ENCODE measurements at regions not wholly inside any gene's neighbourhood (a gene's known extent, or its start where the extent isn't known, plus 50 kb on each side); places are given as distances from the start of the nearest gene placed in this dataset.

- H3K27me3 ChIP-seq (ENCODE audit: insufficient read depth, low read length) = no peaks in the 10 kb centered on the region; the same call in 1 of the 2 replicates
- no peaks in the 10 kb centered on the region for H3K36me3 ChIP-seq (ENCODE audit: insufficient read depth, low read length)
- H3K27ac ChIP-seq (ENCODE audit: low read depth, low read length) = no peak overlapping the region
- no peaks in the 10 kb centered on the region for H3K79me2 ChIP-seq (ENCODE audit: control insufficient read depth, insufficient read depth, low read length, unreplicated experiment)
- no peak overlapping the region for H3K4me3 ChIP-seq (ENCODE audit: low read depth, low read length)
- H3K4me1 ChIP-seq (ENCODE audit: control insufficient read depth, insufficient read depth, low read length, unreplicated experiment) = no peaks in the 10 kb centered on the region
- H2AFZ ChIP-seq (ENCODE audit: low read length, unreplicated experiment) = no peak overlapping the region
Measured at GRCh38 chr5:1946122-1946677, 63.5 kb upstream of the IRX4 start.

- no peak overlapping the region for H3K4me3 ChIP-seq (ENCODE audit: low read depth, low read length)
- H2AFZ ChIP-seq (ENCODE audit: low read length, unreplicated experiment) = no peak overlapping the region
- no peaks in the 10 kb centered on the region for H3K36me3 ChIP-seq (ENCODE audit: insufficient read depth, low read length)
- no peaks in the 10 kb centered on the region for H3K4me1 ChIP-seq (ENCODE audit: control insufficient read depth, insufficient read depth, low read length, unreplicated experiment)
- no peaks in the 10 kb centered on the region; the same call in 1 of the 2 replicates for H3K27me3 ChIP-seq (ENCODE audit: insufficient read depth, low read length)
- no peak overlapping the region for H3K27ac ChIP-seq (ENCODE audit: low read depth, low read length)
- H3K79me2 ChIP-seq (ENCODE audit: control insufficient read depth, insufficient read depth, low read length, unreplicated experiment) = no peaks in the 10 kb centered on the region
Measured at GRCh38 chr5:1945606-1946005, 62.9 kb upstream of the IRX4 start.

GRCh38 chr5:1944408-1944807 is 61.7 kb upstream of the IRX4 start:
- no peak overlapping the region for H2AFZ ChIP-seq (ENCODE audit: low read length, unreplicated experiment)

GRCh38 chr5:1943481-1943880 is 60.8 kb upstream of the IRX4 start:
- Histone ChIP-seq H3K4me3 (ENCODE audit: low read depth, low read length) (no peak overlapping the region), H3K79me2 (ENCODE audit: control insufficient read depth, insufficient read depth, low read length, unreplicated experiment) (no peaks in the 10 kb centered on the region), H3K27me3 (ENCODE audit: insufficient read depth, low read length) (no peaks in the 10 kb centered on the region; the same call in 1 of the 2 replicates), H3K4me1 (ENCODE audit: control insufficient read depth, insufficient read depth, low read length, unreplicated experiment) (no peaks in the 10 kb centered on the region), H3K36me3 (ENCODE audit: insufficient read depth, low read length) (no peaks in the 10 kb centered on the region), H3K27ac (ENCODE audit: low read depth, low read length) (no peak overlapping the region), H2AFZ (ENCODE audit: low read length, unreplicated experiment) (no peak overlapping the region)

More at GRCh38 chr5:1944408-1944807, 61.7 kb upstream of the IRX4 start:
- Histone ChIP-seq H3K27ac (ENCODE audit: low read depth, low read length) (no peak overlapping the region), H3K4me1 (ENCODE audit: control insufficient read depth, insufficient read depth, low read length, unreplicated experiment) (no peaks in the 10 kb centered on the region), H3K4me3 (ENCODE audit: low read depth, low read length) (no peak overlapping the region), H3K79me2 (ENCODE audit: control insufficient read depth, insufficient read depth, low read length, unreplicated experiment) (no peaks in the 10 kb centered on the region), H3K27me3 (ENCODE audit: insufficient read depth, low read length) (no peaks in the 10 kb centered on the region; the same call in 1 of the 2 replicates), H3K36me3 (ENCODE audit: insufficient read depth, low read length) (no peaks in the 10 kb centered on the region)

- Histone ChIP-seq H3K27ac (ENCODE audit: low read depth, low read length) (no peak overlapping the region), H3K4me1 (ENCODE audit: control insufficient read depth, insufficient read depth, low read length, unreplicated experiment) (no peaks in the 10 kb centered on the region), H2AFZ (ENCODE audit: low read length, unreplicated experiment) (no peak overlapping the region), H3K4me3 (ENCODE audit: low read depth, low read length) (no peak overlapping the region), H3K79me2 (ENCODE audit: control insufficient read depth, insufficient read depth, low read length, unreplicated experiment) (no peaks in the 10 kb centered on the region), H3K27me3 (ENCODE audit: insufficient read depth, low read length) (no peaks in the 10 kb centered on the region; the same call in 1 of the 2 replicates), H3K36me3 (ENCODE audit: insufficient read depth, low read length) (no peaks in the 10 kb centered on the region)
Measured at GRCh38 chr5:1942630-1943029, 59.9 kb upstream of the IRX4 start.

GRCh38 chr5:1942158-1942557 is 59.4 kb upstream of the IRX4 start:
- Histone ChIP-seq H3K27me3 (ENCODE audit: insufficient read depth, low read length) (no peaks in the 10 kb centered on the region; the same call in 1 of the 2 replicates), H3K4me1 (ENCODE audit: control insufficient read depth, insufficient read depth, low read length, unreplicated experiment) (no peaks in the 10 kb centered on the region), H2AFZ (ENCODE audit: low read length, unreplicated experiment) (no peak overlapping the region), H3K36me3 (ENCODE audit: insufficient read depth, low read length) (no peaks in the 10 kb centered on the region), H3K79me2 (ENCODE audit: control insufficient read depth, insufficient read depth, low read length, unreplicated experiment) (no peaks in the 10 kb centered on the region), H3K4me3 (ENCODE audit: low read depth, low read length) (no peak overlapping the region), H3K27ac (ENCODE audit: low read depth, low read length) (no peak overlapping the region)

- Histone ChIP-seq H2AFZ (ENCODE audit: low read length, unreplicated experiment) (no peak overlapping the region), H3K79me2 (ENCODE audit: control insufficient read depth, insufficient read depth, low read length, unreplicated experiment) (no peaks in the 10 kb centered on the region), H3K4me1 (ENCODE audit: control insufficient read depth, insufficient read depth, low read length, unreplicated experiment) (no peaks in the 10 kb centered on the region), H3K36me3 (ENCODE audit: insufficient read depth, low read length) (no peaks in the 10 kb centered on the region), H3K4me3 (ENCODE audit: low read depth, low read length) (no peak overlapping the region), H3K27me3 (ENCODE audit: insufficient read depth, low read length) (no peaks in the 10 kb centered on the region; the same call in 1 of the 2 replicates), H3K27ac (ENCODE audit: low read depth, low read length) (no peak overlapping the region)
Measured at GRCh38 chr5:1939256-1939655, 56.5 kb upstream of the IRX4 start.

GRCh38 chr5:1938310-1939000 is 55.7 kb upstream of the IRX4 start:
- no peaks in the 10 kb centered on the region for H3K79me2 ChIP-seq (ENCODE audit: control insufficient read depth, insufficient read depth, low read length, unreplicated experiment)

GRCh38 chr5:1937590-1937989 is 54.9 kb upstream of the IRX4 start:
- Histone ChIP-seq H2AFZ (ENCODE audit: low read length, unreplicated experiment) (no peak overlapping the region), H3K79me2 (ENCODE audit: control insufficient read depth, insufficient read depth, low read length, unreplicated experiment) (no peaks in the 10 kb centered on the region), H3K27ac (ENCODE audit: low read depth, low read length) (no peak overlapping the region), H3K4me3 (ENCODE audit: low read depth, low read length) (no peak overlapping the region), H3K27me3 (ENCODE audit: insufficient read depth, low read length) (peaks cover 7% of the 10 kb centered on the region), H3K4me1 (ENCODE audit: control insufficient read depth, insufficient read depth, low read length, unreplicated experiment) (no peaks in the 10 kb centered on the region), H3K36me3 (ENCODE audit: insufficient read depth, low read length) (no peaks in the 10 kb centered on the region)

More at GRCh38 chr5:1938310-1939000, 55.7 kb upstream of the IRX4 start:
- Histone ChIP-seq H3K27me3 (ENCODE audit: insufficient read depth, low read length) (peaks cover 1% of the 10 kb centered on the region; the same call in 1 of the 2 replicates), H3K36me3 (ENCODE audit: insufficient read depth, low read length) (no peaks in the 10 kb centered on the region), H2AFZ (ENCODE audit: low read length, unreplicated experiment) (no peak overlapping the region), H3K27ac (ENCODE audit: low read depth, low read length) (no peak overlapping the region), H3K4me1 (ENCODE audit: control insufficient read depth, insufficient read depth, low read length, unreplicated experiment) (no peaks in the 10 kb centered on the region), H3K4me3 (ENCODE audit: low read depth, low read length) (no peak overlapping the region)

GRCh38 chr5:1936901-1937300 is 54.2 kb upstream of the IRX4 start:
- Histone ChIP-seq H3K4me3 (ENCODE audit: low read depth, low read length) (no peak overlapping the region), H3K36me3 (ENCODE audit: insufficient read depth, low read length) (no peaks in the 10 kb centered on the region), H3K27me3 (ENCODE audit: insufficient read depth, low read length) (peaks cover 14% of the 10 kb centered on the region), H3K4me1 (ENCODE audit: control insufficient read depth, insufficient read depth, low read length, unreplicated experiment) (no peaks in the 10 kb centered on the region), H3K27ac (ENCODE audit: low read depth, low read length) (no peak overlapping the region), H3K79me2 (ENCODE audit: control insufficient read depth, insufficient read depth, low read length, unreplicated experiment) (no peaks in the 10 kb centered on the region), H2AFZ (ENCODE audit: low read length, unreplicated experiment) (no peak overlapping the region)

- Histone ChIP-seq H3K4me3 (ENCODE audit: low read depth, low read length) (no peak overlapping the region), H3K27ac (ENCODE audit: low read depth, low read length) (no peak overlapping the region), H3K36me3 (ENCODE audit: insufficient read depth, low read length) (no peaks in the 10 kb centered on the region), H3K4me1 (ENCODE audit: control insufficient read depth, insufficient read depth, low read length, unreplicated experiment) (no peaks in the 10 kb centered on the region), H2AFZ (ENCODE audit: low read length, unreplicated experiment) (no peak overlapping the region), H3K27me3 (ENCODE audit: insufficient read depth, low read length) (peaks cover 19% of the 10 kb centered on the region), H3K79me2 (ENCODE audit: control insufficient read depth, insufficient read depth, low read length, unreplicated experiment) (no peaks in the 10 kb centered on the region)
Measured at GRCh38 chr5:1936413-1936812, 53.7 kb upstream of the IRX4 start.
